Neural progenitor cell (in vitro differentiated cells): ENCODE measurements at regions not wholly inside any gene's neighbourhood (a gene's known extent, or its start where the extent isn't known, plus 50 kb on each side); places are given as distances from the start of the nearest gene placed in this dataset.

Source experiments
- DNase-seq: peaks from one replicate; pipeline ENCODE4 v3.0.0-alpha.2; 2016; ENCODE audit warnings: low spot score
- H2AFZ ChIP-seq: fragments of 200-600 bp; sonication (generic); replicated peaks from 2 replicates; pipeline ENCODE4 v1.6.1; 2016; ENCODE audit warnings: antibody characterized with exemption
- H3F3A ChIP-seq: fragments of 200-600 bp; sonication (generic); 2 replicates; pipeline ENCODE4 v1.6.1; 2016; ENCODE audit warnings: antibody characterized with exemption, low read depth
- H3K27ac ChIP-seq: fragments of 200-600 bp; sonication (generic); 2 replicates; pipeline ENCODE4 v1.5.1; 2016; ENCODE audit warnings: mild to moderate bottlenecking
- H3K27me3 ChIP-seq: fragments of 200-600 bp; sonication (generic); 2 replicates; pipeline ENCODE4 v1.6.1; 2016; ENCODE audit warnings: mild to moderate bottlenecking, moderate library complexity
- H3K36me3 ChIP-seq: fragments of 200-600 bp; sonication (generic); 2 replicates; pipeline ENCODE4 v1.5.1; 2016
- H3K4me1 ChIP-seq: fragments of 200-600 bp; sonication (generic); 2 replicates; pipeline ENCODE4 v1.6.1; 2016; ENCODE audit warnings: mixed run types
- H3K4me2 ChIP-seq: fragments of 200-600 bp; sonication (generic); 2 replicates; pipeline ENCODE4 v1.6.1; 2016
- H3K4me3 ChIP-seq: fragments of 200-600 bp; sonication (generic); 2 replicates; pipeline ENCODE4 v1.5.1; 2016
- H3K79me2 ChIP-seq: fragments of 200-600 bp; sonication (generic); 2 replicates; pipeline ENCODE4 v1.6.1; 2016; ENCODE audit warnings: low read depth
- H3K9ac ChIP-seq: fragments of 200-600 bp; sonication (generic); 2 replicates; pipeline ENCODE4 v1.6.1; 2016
- H3K9me3 ChIP-seq: fragments of 200-600 bp; sonication (generic); 2 replicates; pipeline ENCODE4 v1.5.1; 2016; ENCODE audit warnings: low read depth
- H4K20me1 ChIP-seq: fragments of 200-600 bp; sonication (generic); 2 replicates; pipeline ENCODE4 v1.6.1; 2016; ENCODE audit warnings: low read depth
- H3K27ac Mint-ChIP-seq: 3 replicates; pipeline ENCODE4 v1.8.0; 2021; ENCODE audit warnings: mixed read lengths
- H3K27me3 Mint-ChIP-seq: 2 replicates; pipeline ENCODE4 v1.8.0; 2022; ENCODE audit warnings: low read depth, mild to moderate bottlenecking, inconsistent platforms, moderate library complexity, mixed read lengths; ENCODE audit not compliant: insufficient read depth
- H3K36me3 Mint-ChIP-seq: 3 replicates; pipeline ENCODE4 v1.8.0; 2021; ENCODE audit warnings: mixed read lengths
- H3K4me1 Mint-ChIP-seq: 3 replicates; pipeline ENCODE4 v1.8.0; 2021; ENCODE audit warnings: mixed read lengths
- H3K4me3 Mint-ChIP-seq: 3 replicates; pipeline ENCODE4 v1.8.0; 2021; ENCODE audit warnings: mild to moderate bottlenecking, moderate library complexity, mixed read lengths
- H3K9me3 Mint-ChIP-seq: 3 replicates; pipeline ENCODE4 v1.8.0; 2020; ENCODE audit warnings: mixed read lengths
- CTCF ChIP-seq: fragments of 200-600 bp; sonication (generic); IDR thresholded peaks from 2 replicates; pipeline ENCODE4 v1.5.1; 2017; ENCODE audit warnings: antibody characterized with exemption, mild to moderate bottlenecking
- EZH2 ChIP-seq: fragments of 200-600 bp; sonication (generic); IDR thresholded peaks from 2 replicates; pipeline ENCODE4 v1.6.1; 2017; ENCODE audit warnings: antibody characterized with exemption, mild to moderate bottlenecking, moderate library complexity
- EZH2phosphoT487 ChIP-seq: fragments of 200-600 bp; sonication (generic); IDR thresholded peaks from 2 replicates; pipeline ENCODE4 v1.6.1; 2017; ENCODE audit warnings: antibody characterized with exemption

GRCh38 chr7:17497549-17498167 is 199.2 kb downstream of the AHR start:
- H4K20me1 ChIP-seq, result no peaks in the 10 kb centered on the region
- H3K27ac ChIP-seq, result no peak overlapping the region
- H2AFZ ChIP-seq, result no peak overlapping the region
- H3K27me3 Mint-ChIP-seq, result peaks cover 5% of the 10 kb centered on the region
- no peaks in the 10 kb centered on the region for H3K4me1 Mint-ChIP-seq
- H3K36me3 ChIP-seq, result no peaks in the 10 kb centered on the region
- H3K9me3 Mint-ChIP-seq, result no peaks in the 10 kb centered on the region
- no peaks in the 10 kb centered on the region for H3K79me2 ChIP-seq
- no peak overlapping the region for H3K27ac Mint-ChIP-seq
- H3K27me3 ChIP-seq, result no peaks in the 10 kb centered on the region
- no peak overlapping the region for H3K4me3 Mint-ChIP-seq
- DNase-seq, result no peak
- H3K36me3 Mint-ChIP-seq, result no peaks in the 10 kb centered on the region
- H3K9ac ChIP-seq, result no peak overlapping the region
- H3K4me1 ChIP-seq, result no peaks in the 10 kb centered on the region
- no peak overlapping the region for H3K4me2 ChIP-seq
- H3F3A ChIP-seq, result no peaks in the 10 kb centered on the region
- TF ChIP-seq EZH2phosphoT487 (no peak), EZH2 (no peak), CTCF (no peak)
- H3K4me3 ChIP-seq, result no peak overlapping the region
- H3K9me3 ChIP-seq, result no peaks in the 10 kb centered on the region

GRCh38 chr7:17498230-17498629 is 199.8 kb downstream of the AHR start:
- DNase-seq, result no peak
- no peaks in the 10 kb centered on the region for H3K36me3 ChIP-seq
- H3K4me1 Mint-ChIP-seq, result no peaks in the 10 kb centered on the region
- H3K4me1 ChIP-seq, result no peaks in the 10 kb centered on the region
- no peak overlapping the region for H3K4me2 ChIP-seq
- no peaks in the 10 kb centered on the region for H3F3A ChIP-seq
- no peaks in the 10 kb centered on the region for H3K36me3 Mint-ChIP-seq
- H3K4me3 ChIP-seq, result no peak overlapping the region
- no peak overlapping the region for H3K27ac ChIP-seq
- H4K20me1 ChIP-seq, result no peaks in the 10 kb centered on the region
- no peaks in the 10 kb centered on the region for H3K9me3 Mint-ChIP-seq
- H3K27ac Mint-ChIP-seq, result no peak overlapping the region
- TF ChIP-seq EZH2 (no peak), EZH2phosphoT487 (no peak), CTCF (no peak)
- H3K9ac ChIP-seq, result no peak overlapping the region
- no peak overlapping the region for H3K4me3 Mint-ChIP-seq
- no peak overlapping the region for H2AFZ ChIP-seq
- H3K27me3 Mint-ChIP-seq, result peaks cover 5% of the 10 kb centered on the region
- H3K79me2 ChIP-seq, result no peaks in the 10 kb centered on the region
- no peaks in the 10 kb centered on the region for H3K27me3 ChIP-seq
- no peaks in the 10 kb centered on the region for H3K9me3 ChIP-seq

- no peak overlapping the region for H3K9ac ChIP-seq
- H2AFZ ChIP-seq, result no peak overlapping the region
- H3K4me1 ChIP-seq, result no peaks in the 10 kb centered on the region
- Mint-ChIP-seq H3K4me3 (no peak overlapping the region), H3K9me3 (no peaks in the 10 kb centered on the region), H3K36me3 (no peaks in the 10 kb centered on the region), H3K27me3 (peaks cover 5% of the 10 kb centered on the region), H3K27ac (no peak overlapping the region), H3K4me1 (no peaks in the 10 kb centered on the region)
- no peak overlapping the region for H3K4me3 ChIP-seq
- H4K20me1 ChIP-seq, result no peaks in the 10 kb centered on the region
- no peaks in the 10 kb centered on the region for H3K36me3 ChIP-seq
- H3K27ac ChIP-seq, result no peak overlapping the region
- H3K9me3 ChIP-seq, result no peaks in the 10 kb centered on the region
- no peak for DNase-seq
- H3K27me3 ChIP-seq, result no peaks in the 10 kb centered on the region
- H3K79me2 ChIP-seq, result no peaks in the 10 kb centered on the region
- no peak overlapping the region for H3K4me2 ChIP-seq
- TF ChIP-seq EZH2 (no peak), CTCF (no peak), EZH2phosphoT487 (no peak)
- H3F3A ChIP-seq, result no peaks in the 10 kb centered on the region
Observed at GRCh38 chr7:17500736-17501135, 202.3 kb downstream of the AHR start.
